ENCODE measurements at regions not wholly inside any gene's neighbourhood (a gene's known extent, or its start where the extent isn't known, plus 50 kb on each side); places are given as distances from the start of the nearest gene placed in this dataset.

GRCh38 chr5:35454011-35454525 is 163.6 kb upstream of the SPEF2 start:
- no TSS peak for BruUV-seq (replicated peaks)
- Histone ChIP-seq H3K23ac (ENCODE audit: low read depth, low read length) (no peak overlapping the region), H3K56ac (ENCODE audit: extremely low read depth, insufficient read depth, low read length) (no peak overlapping the region), H4K20me1 (ENCODE audit: insufficient read depth, low read length) (no peaks in the 10 kb centered on the region), H3K4ac (ENCODE audit: low read depth, low read length) (no peak overlapping the region), H4K8ac (ENCODE audit: low read depth in 2 of 2, low read length in 2 of 2) (no peak overlapping the region), H2BK5ac (ENCODE audit: low read depth, low read length, poor library complexity, severe bottlenecking) (no peak overlapping the region), H3K4me3 (ENCODE audit: insufficient read depth, low read depth, low read length) (no peak overlapping the region), H2AFZ (replicated peaks; ENCODE audit: low read length, poor library complexity) (no peak overlapping the region), H3K9ac (ENCODE audit: low read depth, low read length) (no peak overlapping the region), H2AK9ac (replicated peaks; ENCODE audit: low read depth, low read length, poor library complexity) (no peak overlapping the region), H2AK5ac (ENCODE audit: low read depth, low read length) (no peak overlapping the region), H3K18ac (ENCODE audit: low read depth, low read length) (no peak overlapping the region), H3K79me1 (ENCODE audit: low read depth in 1 of 2, low read length in 2 of 2) (no peaks in the 10 kb centered on the region), H4K91ac (ENCODE audit: insufficient read depth, low read depth, low read length) (no peak overlapping the region), H3K9me1 (ENCODE audit: insufficient read depth, low read length) (no peaks in the 10 kb centered on the region), H2BK15ac (ENCODE audit: low read depth, low read length) (no peak overlapping the region), H3K27ac (ENCODE audit: insufficient read depth, low read length) (no peak overlapping the region), H3K14ac (replicated peaks; ENCODE audit: low read depth, low read length) (no peak overlapping the region), H2BK120ac (ENCODE audit: low read depth, low read length) (no peak overlapping the region), H3K4me1 (ENCODE audit: control insufficient read depth, insufficient read depth, low read length) (no peaks in the 10 kb centered on the region), H2BK20ac (ENCODE audit: low read depth, low read length) (no peak overlapping the region), H4K5ac (ENCODE audit: low read depth, low read length) (no peak overlapping the region), H3K4me2 (ENCODE audit: low read depth, low read length) (no peak overlapping the region), H3K9me3 (ENCODE audit: control insufficient read depth, insufficient read depth, low read length) (no peaks in the 10 kb centered on the region), H3K36me3 (ENCODE audit: control insufficient read depth, insufficient read depth, low read length) (no peaks in the 10 kb centered on the region), H3K27me3 (ENCODE audit: control insufficient read depth, insufficient read depth, low read length) (no peaks in the 10 kb centered on the region)
- no peak for ATAC-seq (ENCODE audit: low read depth)
- TF ChIP-seq POLR2A (IDR thresholded peaks at IDR 0.05; ENCODE audit: low read depth, low read length) (no peak), RFX5 (IDR thresholded peaks at IDR 0.05; ENCODE audit: low read depth, low read length) (no peak), BHLHE40 (IDR thresholded peaks at IDR 0.05; ENCODE audit: low read depth, low read length) (no peak), CTCF (conservative IDR thresholded peaks at IDR 0.05; ENCODE audit: low read depth, low read length) (no peak), MAZ (IDR thresholded peaks at IDR 0.05; ENCODE audit: borderline replicate concordance, low read depth, low read length) (no peak), MAFK (IDR thresholded peaks at IDR 0.05; ENCODE audit: low read depth, low read length) (no peak), CHD1 (IDR thresholded peaks at IDR 0.05; ENCODE audit: low read depth, low read length) (no peak), SMC3 (IDR thresholded peaks at IDR 0.05; ENCODE audit: low read depth, low read length) (no peak)
- POLR2A ChIA-PET (ENCODE audit: unreplicated experiment) = no interaction called here
- in situ Hi-C loops (cut with MboI; ENCODE audit: low sequenced_read_pairs) = no loop called here
- dilution Hi-C loops (cut with HindIII; ENCODE audit: low sequenced_read_pairs, unreplicated experiment) = no loop called here
- WGBS, 2 experiments (ENCODE audit: extremely low coverage in 2 of 2, insufficient read length in 1 of 2) = no CpG with 5 or more reads among the region's 3 CpGs
- CTCF ChIA-PET = no interaction called here
- intact Hi-C loops (cut with micrococcal nuclease) = no loop called here
- DNase-seq = no peak

All from IMR-90 (cell line).